ENCODE measurements at regions not wholly inside any gene's neighbourhood (a gene's known extent, or its start where the extent isn't known, plus 50 kb on each side); places are given as distances from the start of the nearest gene placed in this dataset.

DNA sequence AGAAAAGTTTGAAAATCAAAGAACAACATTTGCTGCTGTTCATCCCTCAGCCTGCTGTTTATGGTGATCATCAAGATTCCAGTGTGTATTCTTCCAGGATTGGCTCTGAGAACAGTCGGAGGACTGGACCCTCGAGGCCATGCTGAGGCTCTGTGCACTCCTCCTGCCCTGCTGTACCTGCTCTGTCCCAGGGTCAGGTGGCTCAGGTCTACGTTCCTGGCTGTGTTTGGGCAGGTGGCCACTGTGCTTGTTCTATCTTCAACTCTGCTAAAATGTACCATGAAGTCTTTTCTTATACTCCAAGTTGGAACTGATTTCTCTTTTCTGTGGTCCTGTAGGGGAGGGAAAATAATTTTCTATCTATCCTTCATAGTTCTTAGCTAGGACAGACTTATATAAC lies 175.9 kb downstream of the RWDD3 start:
- Histone ChIP-seq H3K36me3 (no peaks in the 10 kb centered on the region), H3K4me1 (ENCODE audit: insufficient read depth) (no peaks in the 10 kb centered on the region), H3K27ac (no peak overlapping the region), H3K4me3 (no peak overlapping the region), H3K9me3 (no peaks in the 10 kb centered on the region), H3K27me3 (no peaks in the 10 kb centered on the region)
- DNase-seq, result no peak
- WGBS, 3 donors, result 57 to 61% (median 57%) methylated on average over 3 of the region's 3 CpGs
- intact Hi-C loops (cut with DNase I), result no loop called here
- no peak for TF ChIP-seq EP300 (IDR thresholded peaks at IDR 0.05)
- TF ChIP-seq, protein P1, sequence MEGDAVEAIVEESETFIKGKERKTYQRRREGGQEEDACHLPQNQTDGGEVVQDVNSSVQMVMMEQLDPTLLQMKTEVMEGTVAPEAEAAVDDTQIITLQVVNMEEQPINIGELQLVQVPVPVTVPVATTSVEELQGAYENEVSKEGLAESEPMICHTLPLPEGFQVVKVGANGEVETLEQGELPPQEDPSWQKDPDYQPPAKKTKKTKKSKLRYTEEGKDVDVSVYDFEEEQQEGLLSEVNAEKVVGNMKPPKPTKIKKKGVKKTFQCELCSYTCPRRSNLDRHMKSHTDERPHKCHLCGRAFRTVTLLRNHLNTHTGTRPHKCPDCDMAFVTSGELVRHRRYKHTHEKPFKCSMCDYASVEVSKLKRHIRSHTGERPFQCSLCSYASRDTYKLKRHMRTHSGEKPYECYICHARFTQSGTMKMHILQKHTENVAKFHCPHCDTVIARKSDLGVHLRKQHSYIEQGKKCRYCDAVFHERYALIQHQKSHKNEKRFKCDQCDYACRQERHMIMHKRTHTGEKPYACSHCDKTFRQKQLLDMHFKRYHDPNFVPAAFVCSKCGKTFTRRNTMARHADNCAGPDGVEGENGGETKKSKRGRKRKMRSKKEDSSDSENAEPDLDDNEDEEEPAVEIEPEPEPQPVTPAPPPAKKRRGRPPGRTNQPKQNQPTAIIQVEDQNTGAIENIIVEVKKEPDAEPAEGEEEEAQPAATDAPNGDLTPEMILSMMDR (IDR thresholded peaks at IDR 0.05), result no peak
- TF ChIP-seq POLR2A (IDR thresholded peaks at IDR 0.05), result no peak

DNA sequence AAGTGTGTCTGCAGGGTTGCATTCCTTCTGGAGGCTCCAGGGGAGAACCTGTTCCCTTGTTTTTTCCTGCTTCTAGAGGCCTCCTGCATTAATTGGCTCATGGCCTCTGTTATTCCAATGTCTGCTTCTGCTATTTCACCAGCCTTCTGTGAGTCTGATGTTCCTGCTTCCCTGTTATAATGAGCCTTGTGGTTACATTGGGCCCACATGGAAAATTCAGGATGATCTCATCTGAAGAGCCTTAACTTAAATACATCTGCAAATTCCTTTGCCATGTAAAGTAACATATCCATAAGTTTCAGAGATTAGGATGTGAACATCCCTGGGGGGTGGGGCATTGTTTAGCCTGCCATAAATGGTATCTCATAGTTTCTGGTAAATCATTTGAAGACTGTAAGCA lies 181.1 kb downstream of the RWDD3 start:
- Histone ChIP-seq H3K9me3 (no peaks in the 10 kb centered on the region), H3K4me1 (ENCODE audit: insufficient read depth) (no peaks in the 10 kb centered on the region), H3K27ac (no peak overlapping the region), H3K4me3 (no peak overlapping the region), H3K36me3 (no peaks in the 10 kb centered on the region), H3K27me3 (no peaks in the 10 kb centered on the region)
- TF ChIP-seq POLR2A (IDR thresholded peaks at IDR 0.05), result no peak
- TF ChIP-seq EP300 (IDR thresholded peaks at IDR 0.05), result no peak
- TF ChIP-seq, protein P1 (IDR thresholded peaks at IDR 0.05), result no peak
- no peak for DNase-seq
- intact Hi-C loops (cut with DNase I), result no loop called here

DNA sequence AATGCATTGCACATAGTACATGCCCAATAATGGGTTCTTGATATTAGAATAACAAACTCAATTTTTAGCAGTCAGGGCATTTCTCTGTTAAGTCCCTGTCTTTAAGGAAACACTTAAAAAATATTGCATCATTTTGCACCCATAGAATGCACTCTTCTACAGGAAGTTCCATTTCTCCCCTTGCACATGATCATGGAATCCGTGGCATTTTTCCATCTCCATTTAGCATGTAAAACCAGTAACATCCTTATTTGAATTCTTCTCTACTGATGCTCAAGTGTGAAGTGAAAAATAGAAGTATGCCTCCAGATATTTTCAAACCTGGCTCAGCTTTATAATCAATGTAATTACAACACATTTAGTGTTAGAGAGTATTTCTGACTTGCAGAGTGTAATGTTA lies 192.8 kb downstream of the RWDD3 start:
- no peaks in the 10 kb centered on the region for H3K36me3 ChIP-seq
- H3K4me3 ChIP-seq, result no peak overlapping the region
- 34 to 58% (median 51%) methylated on average over 1 of the region's 1 CpG for WGBS, 3 donors
- no peak for DNase-seq
- H3K27ac ChIP-seq, result no peak overlapping the region
- no peak for TF ChIP-seq EP300 (IDR thresholded peaks at IDR 0.05)
- TF ChIP-seq POLR2A (IDR thresholded peaks at IDR 0.05), result no peak
- TF ChIP-seq, protein P1 (IDR thresholded peaks at IDR 0.05), result no peak
- H3K27me3 ChIP-seq, result no peaks in the 10 kb centered on the region
- no peaks in the 10 kb centered on the region for H3K4me1 ChIP-seq (ENCODE audit: insufficient read depth)
- intact Hi-C loops (cut with DNase I), result no loop called here
- no peaks in the 10 kb centered on the region for H3K9me3 ChIP-seq

DNA sequence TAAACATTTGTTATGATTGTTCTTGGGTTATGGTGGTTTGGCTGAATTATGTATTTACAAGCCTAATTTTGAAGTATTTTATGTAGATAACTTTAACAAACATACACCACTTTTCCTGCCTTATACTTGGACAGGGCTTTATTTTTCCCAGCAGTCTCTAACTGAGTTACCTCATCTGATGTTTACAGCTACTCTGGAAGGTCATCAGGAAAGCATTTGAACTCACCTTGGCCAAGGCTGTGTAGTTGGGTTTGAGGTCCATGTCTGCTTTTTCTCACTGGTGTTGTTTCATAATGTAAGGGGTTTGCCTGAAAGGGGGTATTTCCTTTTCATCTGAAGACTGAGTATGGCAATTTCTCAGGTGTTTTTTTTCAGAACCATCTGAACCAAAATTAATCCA lies 193.5 kb downstream of the RWDD3 start:
- no peak overlapping the region for H3K4me3 ChIP-seq
- intact Hi-C loops (cut with DNase I), result no loop called here
- H3K36me3 ChIP-seq, result no peaks in the 10 kb centered on the region
- H3K27ac ChIP-seq, result no peak overlapping the region
- TF ChIP-seq, protein P1 (IDR thresholded peaks at IDR 0.05), result no peak
- TF ChIP-seq POLR2A (IDR thresholded peaks at IDR 0.05), result no peak
- TF ChIP-seq EP300 (IDR thresholded peaks at IDR 0.05), result no peak
- no peaks in the 10 kb centered on the region for H3K9me3 ChIP-seq
- H3K27me3 ChIP-seq, result no peaks in the 10 kb centered on the region
- no peak for DNase-seq
- H3K4me1 ChIP-seq (ENCODE audit: insufficient read depth), result no peaks in the 10 kb centered on the region

DNA sequence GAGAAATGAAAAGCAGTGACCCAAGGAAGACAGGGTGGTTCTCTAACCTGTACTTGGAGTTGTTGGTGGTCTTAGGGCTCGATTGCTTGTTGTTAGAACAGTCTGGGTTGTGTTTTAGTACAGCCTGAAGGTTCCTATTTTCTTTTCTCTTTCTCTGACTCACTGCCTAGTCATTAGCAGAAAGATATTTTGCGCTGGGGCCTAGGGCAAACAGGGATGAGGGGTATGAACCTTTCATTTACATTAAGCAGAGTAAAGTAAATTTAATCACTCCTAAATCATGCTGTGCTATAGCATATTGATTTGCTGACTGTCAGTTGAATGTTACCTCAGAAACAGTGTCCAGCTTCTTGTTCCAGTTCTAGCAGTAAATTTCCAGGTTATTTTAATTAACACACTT lies 197.2 kb downstream of the RWDD3 start:
- DNase-seq, result no peak
- H3K4me3 ChIP-seq, result no peak overlapping the region
- no peaks in the 10 kb centered on the region for H3K9me3 ChIP-seq
- no peak overlapping the region for H3K27ac ChIP-seq
- no peaks in the 10 kb centered on the region for H3K4me1 ChIP-seq (ENCODE audit: insufficient read depth)
- H3K27me3 ChIP-seq, result no peaks in the 10 kb centered on the region
- H3K36me3 ChIP-seq, result no peaks in the 10 kb centered on the region
- 56 to 66% (median 61%) methylated on average over 2 of the region's 2 CpGs for WGBS, 3 donors
- intact Hi-C loops (cut with DNase I), result no loop called here
- TF ChIP-seq, protein P1 (IDR thresholded peaks at IDR 0.05), result no peak
